ENCODE measurements at regions not wholly inside any gene's neighbourhood (a gene's known extent, or its start where the extent isn't known, plus 50 kb on each side); places are given as distances from the start of the nearest gene placed in this dataset.
"Not testable (repeated sequence)": the region's sequence is repeated elsewhere in the genome, so short reads cannot be mapped to it uniquely, and the experiment has no call there.

GRCh38 chr21:15278279-15278678 lies 213.5 kb upstream of the NRIP1 start:
- no peak for DNase-seq (ENCODE audit: low spot score)

- no peak for DNase-seq (ENCODE audit: low spot score)
Measured at GRCh38 chr21:15278851-15279250, 214.1 kb upstream of the NRIP1 start.

DNA sequence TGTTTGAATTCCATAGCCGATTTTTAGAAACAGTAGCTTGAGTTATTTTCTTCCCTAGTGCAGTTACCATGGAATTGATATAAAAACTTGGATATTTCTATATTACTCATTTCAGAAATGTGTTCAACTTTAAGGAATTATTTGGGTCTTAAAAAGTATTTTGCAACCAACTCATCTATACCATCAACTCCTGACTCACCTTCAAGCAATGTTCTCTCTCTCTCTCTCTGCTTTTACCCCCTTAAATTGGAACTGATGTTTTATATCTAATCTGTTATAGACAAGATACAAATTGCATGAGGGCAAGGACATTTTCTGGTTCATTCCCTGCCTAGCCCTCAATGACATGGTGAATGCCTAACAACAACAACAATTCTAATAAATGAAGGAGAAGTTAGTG lies 214.7 kb upstream of the NRIP1 start:
- no peak for DNase-seq (ENCODE audit: low spot score)

DNA sequence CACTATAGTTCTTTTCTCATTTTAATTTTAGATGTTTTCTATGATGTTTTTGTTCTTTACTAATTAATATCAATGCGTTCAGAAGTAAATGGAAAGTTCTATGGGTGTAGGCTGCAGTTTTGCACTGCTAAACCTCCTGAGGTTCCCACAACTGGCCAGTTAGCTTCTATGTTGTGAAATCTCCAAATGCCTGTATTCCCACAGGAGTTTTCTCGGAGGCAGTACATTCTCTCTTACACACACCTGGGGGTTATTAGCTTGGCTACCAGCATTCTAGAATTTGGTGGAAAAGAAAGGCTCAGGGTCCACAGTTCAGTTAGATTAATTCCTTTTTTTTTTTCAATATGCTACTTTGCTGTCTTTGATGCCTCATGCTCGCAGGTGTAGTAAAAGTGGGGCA lies 216.9 kb upstream of the NRIP1 start:
- no peak for DNase-seq (ENCODE audit: low spot score)

GRCh38 chr21:15282665-15283064 lies 217.9 kb upstream of the NRIP1 start:
- DNase-seq (ENCODE audit: low spot score), result no peak

GRCh38 chr21:15283138-15283537 lies 218.3 kb upstream of the NRIP1 start:
- no peak for DNase-seq (ENCODE audit: low spot score)

DNA sequence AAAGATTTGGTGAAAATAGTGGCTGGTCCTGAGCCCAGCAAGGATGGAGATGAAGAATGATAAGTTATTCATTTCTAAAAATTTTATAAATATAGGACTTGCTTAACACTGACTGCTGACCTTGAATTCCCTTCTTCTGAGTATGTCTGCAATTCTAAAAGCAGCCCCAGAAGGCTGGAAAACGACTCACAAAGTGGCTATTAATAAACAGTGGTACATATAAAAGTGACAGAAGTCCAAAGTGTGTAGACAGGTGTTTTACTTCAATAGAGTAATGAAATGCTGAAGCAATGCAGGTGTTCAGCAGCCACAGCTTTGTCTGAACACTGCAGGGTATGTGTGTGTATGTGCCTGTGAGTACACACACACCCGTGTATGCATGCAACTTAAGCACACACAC lies 219.0 kb upstream of the NRIP1 start:
- no peak for DNase-seq (ENCODE audit: low spot score)

GRCh38 chr21:15285556-15285955 lies 220.8 kb upstream of the NRIP1 start:
- DNase-seq (ENCODE audit: low spot score), result no peak

GRCh38 chr21:15289246-15289645 lies 224.4 kb upstream of the NRIP1 start:
- DNase-seq (ENCODE audit: low spot score), result no peak

DNA sequence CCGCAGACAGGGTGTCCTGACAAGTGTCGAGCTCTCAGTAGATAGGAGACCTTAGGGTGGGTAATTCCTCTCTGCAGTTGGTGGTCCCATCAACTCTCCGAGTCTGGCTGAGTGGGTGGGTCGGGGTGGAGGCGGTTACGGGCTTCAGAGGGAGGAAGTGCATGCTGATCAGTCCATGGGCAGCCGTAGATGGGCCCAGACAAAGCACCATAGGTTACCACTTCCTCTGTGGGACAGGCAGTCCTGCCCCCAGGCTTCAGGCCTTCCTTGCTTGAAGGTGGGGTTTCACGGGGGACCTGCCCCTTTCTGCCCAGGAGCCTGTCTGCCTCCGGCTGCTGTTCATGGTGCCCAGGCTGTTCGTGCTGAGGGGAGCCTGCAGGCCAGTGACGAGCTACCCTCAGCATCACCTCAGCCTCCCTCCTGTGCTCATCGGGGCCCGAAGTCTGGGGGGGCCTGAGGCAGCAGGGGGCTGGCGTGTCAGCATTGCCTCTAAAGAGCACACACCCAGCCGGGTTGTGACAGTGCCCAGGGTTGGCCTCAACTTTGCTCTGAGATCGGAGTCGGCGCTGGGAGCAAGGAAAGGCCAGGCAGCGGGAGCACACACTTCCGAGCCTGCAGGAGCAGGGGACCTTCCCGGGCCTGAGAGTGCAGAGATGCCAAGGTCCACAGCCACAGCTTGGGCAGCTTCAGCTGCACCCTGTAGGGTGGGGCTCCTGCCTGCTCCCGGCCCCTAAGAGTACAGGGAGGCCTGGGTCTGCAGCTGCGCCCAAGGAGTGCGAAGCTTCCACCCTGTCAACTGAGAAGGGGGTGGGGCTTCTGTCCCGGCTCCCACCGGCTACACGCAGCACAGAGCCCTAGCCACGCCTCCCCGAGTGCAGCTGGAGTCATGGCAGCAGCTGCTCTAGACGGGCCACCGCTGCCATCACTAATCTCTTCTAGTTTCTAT lies 225.4 kb upstream of the NRIP1 start:
- DNase-seq (ENCODE audit: low spot score), result peak; percentile 15

GRCh38 chr21:15291621-15292266 lies 226.9 kb upstream of the NRIP1 start:
- no peak for DNase-seq (ENCODE audit: low spot score)

GRCh38 chr21:15293240-15293639 lies 228.4 kb upstream of the NRIP1 start:
- DNase-seq (ENCODE audit: low spot score), result no peak

DNA sequence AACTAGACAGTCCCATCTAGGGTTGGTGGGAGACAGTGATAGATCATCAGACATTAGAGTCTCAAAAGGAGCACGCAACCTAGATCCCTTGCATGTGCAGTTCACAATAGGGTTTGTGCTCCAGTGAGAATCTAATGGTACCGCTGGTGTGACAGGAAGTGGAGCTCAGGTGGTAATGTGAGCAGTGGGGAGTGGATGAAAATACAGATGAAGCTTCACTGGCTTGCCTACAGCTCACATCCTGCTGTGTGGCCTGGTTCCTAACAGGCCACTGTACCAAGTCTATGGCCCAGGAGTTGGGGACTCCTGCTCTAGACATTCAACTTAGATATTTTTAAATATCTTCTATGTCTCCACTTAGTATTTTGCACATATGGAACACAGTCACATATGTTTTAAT lies 231.1 kb upstream of the NRIP1 start:
- DNase-seq (ENCODE audit: low spot score), result no peak

DNA sequence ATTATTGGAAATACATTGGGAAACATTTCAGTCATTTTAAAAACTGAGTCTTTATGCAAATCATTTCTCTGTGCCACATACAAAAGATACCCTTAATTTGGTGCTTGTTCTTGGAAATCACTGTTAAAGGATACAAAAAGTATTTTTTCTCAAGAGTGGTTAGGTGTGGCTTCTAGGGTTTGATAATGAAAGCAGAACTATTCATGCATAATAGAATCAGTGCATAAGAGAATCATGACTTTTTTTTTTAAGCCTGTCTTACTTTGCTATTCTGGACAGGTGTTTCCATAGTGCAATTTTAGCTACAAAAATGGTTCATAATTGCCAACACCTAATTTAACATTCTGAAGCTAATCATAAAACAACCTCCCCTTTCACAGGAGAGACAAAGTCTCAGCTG lies 233.0 kb upstream of the NRIP1 start:
- no peak for DNase-seq (ENCODE audit: low spot score)

- DNase-seq (ENCODE audit: low spot score), result no peak
Measured at GRCh38 chr21:15298306-15298705, 233.5 kb upstream of the NRIP1 start.

DNA sequence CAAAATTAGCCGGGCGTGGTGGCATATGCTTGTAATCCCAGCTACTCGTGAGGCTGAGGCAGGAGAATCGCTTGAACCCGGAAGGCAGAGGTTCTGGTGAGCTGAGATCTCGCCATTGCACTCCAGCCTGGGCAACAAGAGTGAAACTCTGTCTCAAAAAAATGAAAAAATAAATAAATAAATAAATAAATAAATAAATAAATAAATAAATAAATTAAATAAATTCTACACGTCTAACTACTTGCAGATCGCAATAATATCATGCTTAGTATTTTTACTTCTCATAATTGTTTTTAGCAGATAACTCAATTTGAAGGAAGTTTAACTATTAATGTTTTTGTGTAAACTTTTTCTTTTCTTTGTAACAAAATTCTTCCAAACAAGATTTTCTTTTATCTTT lies 234.0 kb upstream of the NRIP1 start:
- not testable (repeated sequence) for DNase-seq (ENCODE audit: low spot score)

DNA sequence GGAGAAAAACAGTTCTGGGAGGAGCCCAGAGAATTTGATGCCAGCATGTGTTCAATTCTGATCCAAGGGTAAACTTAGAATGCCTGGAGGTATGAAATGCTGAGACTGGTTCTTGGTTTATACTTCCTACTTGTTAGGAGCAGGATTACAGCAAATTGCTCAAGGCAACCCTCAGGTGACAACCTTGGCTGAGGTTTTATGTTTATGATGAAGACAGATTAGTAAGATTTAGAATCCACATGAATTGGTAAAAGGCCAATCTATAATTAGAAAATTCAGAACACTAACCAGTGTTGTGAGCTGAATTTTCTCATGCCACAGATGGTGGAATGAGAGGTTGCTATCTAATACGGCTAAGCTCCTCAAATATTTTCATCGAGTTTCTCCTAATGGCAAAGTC lies 235.3 kb upstream of the NRIP1 start:
- DNase-seq (ENCODE audit: low spot score), result no peak

DNA sequence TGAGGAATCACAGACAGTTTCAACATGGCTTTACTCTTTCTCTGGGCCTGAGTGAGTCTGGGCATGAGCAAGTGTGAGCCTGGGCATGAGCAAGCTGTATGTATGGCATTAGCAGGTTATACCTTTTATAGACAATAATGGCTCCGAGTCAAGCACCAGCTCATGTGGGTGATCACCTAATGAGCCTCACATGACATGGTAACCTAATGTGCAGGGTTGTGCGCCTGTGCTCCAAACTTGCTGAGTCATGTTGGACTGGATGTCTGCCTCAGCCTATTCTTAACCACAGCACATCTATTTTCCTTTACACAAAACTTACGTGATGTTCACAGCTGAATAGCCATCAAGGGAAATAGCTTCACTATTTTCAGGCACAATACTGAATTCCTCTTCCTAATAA lies 236.2 kb upstream of the NRIP1 start:
- DNase-seq (ENCODE audit: low spot score), result peak; percentile 14

GRCh38 chr21:15301736-15302135 lies 236.9 kb upstream of the NRIP1 start:
- DNase-seq (ENCODE audit: low spot score), result no peak

DNA sequence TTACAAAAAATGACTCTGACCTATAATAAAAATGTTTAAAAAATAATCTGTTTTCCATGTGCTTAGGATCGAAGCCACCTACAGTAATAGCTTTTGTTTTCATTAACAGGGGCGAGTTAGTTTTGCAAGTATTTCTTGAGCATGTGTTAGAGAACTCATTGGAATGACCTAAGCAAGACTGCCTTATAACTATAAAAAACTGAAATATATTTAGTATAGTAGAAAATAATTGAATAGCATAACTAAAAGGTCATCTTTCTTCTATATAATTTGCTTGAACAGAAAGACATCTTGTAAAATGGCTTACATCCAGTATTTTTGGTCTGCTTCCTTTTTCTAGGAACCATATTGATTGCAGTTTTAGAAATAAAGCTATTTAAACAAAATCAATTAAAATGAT lies 241.5 kb upstream of the NRIP1 start:
- no peak for DNase-seq (ENCODE audit: low spot score)

DNA sequence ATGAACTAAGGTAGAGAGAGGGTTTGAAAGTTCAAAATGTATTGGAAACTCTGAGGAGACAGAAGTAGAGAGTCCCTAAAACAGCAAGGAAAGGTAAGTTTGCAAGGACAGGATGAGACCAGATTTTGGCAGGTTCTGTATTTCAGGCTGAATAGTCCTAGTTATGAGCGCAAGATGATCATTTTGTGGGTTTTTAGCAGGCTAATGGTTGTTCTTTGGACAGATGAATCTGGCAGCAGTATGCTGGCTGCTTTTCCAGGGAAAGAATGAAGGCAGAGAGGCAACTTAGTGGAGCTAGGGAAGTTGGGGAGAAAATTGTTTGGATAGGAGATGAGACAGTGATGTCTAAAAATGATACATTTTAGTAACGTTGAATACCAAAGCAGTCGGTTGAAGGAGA lies 243.5 kb upstream of the NRIP1 start:
- no peak for DNase-seq (ENCODE audit: low spot score)

DNA sequence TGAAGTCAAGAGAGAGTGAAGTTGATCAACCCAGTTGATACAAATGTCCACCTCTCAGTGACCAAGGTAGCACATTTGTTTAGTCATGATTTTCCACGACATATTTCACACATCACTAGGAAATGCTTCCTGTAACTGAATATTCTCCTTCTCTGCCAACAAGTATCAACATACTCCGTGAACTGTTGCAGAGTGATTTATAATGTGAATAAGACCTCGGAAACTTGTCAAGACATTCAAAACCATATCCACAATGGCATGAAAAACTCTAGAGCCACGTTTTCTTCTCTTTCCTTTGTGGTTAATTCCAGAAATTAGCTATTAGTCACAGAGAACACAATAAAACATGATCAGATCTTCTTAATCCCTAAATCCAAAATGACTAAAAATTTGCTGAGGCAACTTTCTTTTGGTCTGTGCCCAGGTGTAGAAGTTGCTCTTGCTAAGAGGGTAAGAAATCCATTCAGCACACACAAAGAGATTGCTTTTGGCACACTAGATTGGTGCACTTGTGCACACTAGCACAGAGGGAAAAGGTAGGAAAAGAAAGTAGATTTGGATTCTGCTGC lies 244.3 kb upstream of the NRIP1 start:
- no peak for DNase-seq (ENCODE audit: low spot score)

DNA sequence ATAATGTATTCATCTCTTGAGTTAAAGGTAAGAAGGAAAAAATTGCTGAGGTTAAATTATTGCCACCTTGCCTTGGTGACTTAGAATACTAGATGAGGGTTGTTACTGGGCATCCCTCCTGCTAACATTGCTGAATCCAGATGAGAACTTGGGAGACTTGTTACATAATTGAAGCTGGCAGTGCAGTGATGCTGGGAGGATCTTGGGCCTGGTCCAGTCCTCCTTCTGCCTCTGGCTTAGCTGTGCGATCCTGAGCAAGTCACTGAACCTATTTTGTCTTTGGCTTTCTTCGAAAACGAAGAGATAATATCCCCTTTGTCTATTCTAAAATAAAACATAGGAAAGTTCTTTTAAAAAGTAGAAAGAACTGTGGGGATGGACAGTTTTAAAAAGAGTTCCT lies 244.9 kb upstream of the NRIP1 start:
- DNase-seq (ENCODE audit: low spot score), result no peak

Data from NAMALWA (cell line).